ENCODE measurements at regions not wholly inside any gene's neighbourhood (a gene's known extent, or its start where the extent isn't known, plus 50 kb on each side); places are given as distances from the start of the nearest gene placed in this dataset.
A peak's percentile ranks its signal among the peaks of the same experiment; 100 is the strongest.

GRCh38 chr2:149806651-149807050, 219.1 kb upstream of the MMADHC start:
- H4K20me1 ChIP-seq (ENCODE audit: control insufficient read depth, extremely low read depth, insufficient read depth, low read length), result no peaks in the 10 kb centered on the region
- TF ChIP-seq CTCF (conservative IDR thresholded peaks at IDR 0.05 in 1 of 2, IDR thresholded peaks at IDR 0.05 in 1 of 2; ENCODE audit: low read depth in 1 of 2, low read length in 2 of 2) (no peak), EZH2 (IDR thresholded peaks at IDR 0.05; ENCODE audit: low read length, missing control alignments) (no peak)
- no peak overlapping the region for H3K4me2 ChIP-seq (ENCODE audit: extremely low read depth, insufficient read depth, low read length)
- H3K27ac ChIP-seq (ENCODE audit: insufficient read depth, low read length), result no peak overlapping the region
- no peak overlapping the region for H3K9ac ChIP-seq (ENCODE audit: insufficient read depth, low read length)
- H3K9me3 ChIP-seq (ENCODE audit: control insufficient read depth, insufficient read depth, low read depth, low read length), result no peaks in the 10 kb centered on the region
- H2AFZ ChIP-seq (ENCODE audit: low read length), result no peak overlapping the region
- H3K79me2 ChIP-seq (ENCODE audit: control insufficient read depth, insufficient read depth, low read length), result no peaks in the 10 kb centered on the region
- H3K27me3 ChIP-seq (ENCODE audit: control insufficient read depth, insufficient read depth, low read length), result no peaks in the 10 kb centered on the region
- H3K36me3 ChIP-seq (ENCODE audit: control insufficient read depth, insufficient read depth, low read length), result no peaks in the 10 kb centered on the region
- no peak for DNase-seq (ENCODE audit: low read depth in 2 of 2)
- no peaks in the 10 kb centered on the region for H3K4me1 ChIP-seq (ENCODE audit: control insufficient read depth, extremely low read depth, insufficient read depth, low read length)
- H3K4me3 ChIP-seq (replicated peaks in 1 of 4; ENCODE audit: control extremely low read depth in 1 of 4, insufficient read depth in 1 of 4, low read depth in 3 of 4, low read length in 4 of 4), result no peak overlapping the region

- DNase-seq (ENCODE audit: low read depth in 2 of 2), result no peak
- Histone ChIP-seq H3K4me3 (replicated peaks in 1 of 4; ENCODE audit: control extremely low read depth in 1 of 4, insufficient read depth in 1 of 4, low read depth in 3 of 4, low read length in 4 of 4) (no peak overlapping the region), H3K9ac (ENCODE audit: insufficient read depth, low read length) (no peak overlapping the region), H3K36me3 (ENCODE audit: control insufficient read depth, insufficient read depth, low read length) (no peaks in the 10 kb centered on the region), H3K27me3 (ENCODE audit: control insufficient read depth, insufficient read depth, low read length) (no peaks in the 10 kb centered on the region), H3K4me1 (ENCODE audit: control insufficient read depth, extremely low read depth, insufficient read depth, low read length) (no peaks in the 10 kb centered on the region), H3K27ac (ENCODE audit: insufficient read depth, low read length) (no peak overlapping the region), H2AFZ (ENCODE audit: low read length) (peak overlapping the region; percentile 19), H3K9me3 (ENCODE audit: control insufficient read depth, insufficient read depth, low read depth, low read length) (no peaks in the 10 kb centered on the region), H3K4me2 (ENCODE audit: extremely low read depth, insufficient read depth, low read length) (no peak overlapping the region), H3K79me2 (ENCODE audit: control insufficient read depth, insufficient read depth, low read length) (no peaks in the 10 kb centered on the region), H4K20me1 (ENCODE audit: control insufficient read depth, extremely low read depth, insufficient read depth, low read length) (no peaks in the 10 kb centered on the region)
- TF ChIP-seq EZH2 (IDR thresholded peaks at IDR 0.05; ENCODE audit: low read length, missing control alignments) (no peak), CTCF (conservative IDR thresholded peaks at IDR 0.05 in 1 of 2, IDR thresholded peaks at IDR 0.05 in 1 of 2; ENCODE audit: low read depth in 1 of 2, low read length in 2 of 2) (no peak)
These were observed 213.3 kb upstream of the MMADHC start for GRCh38 chr2:149800624-149801542.

DNA sequence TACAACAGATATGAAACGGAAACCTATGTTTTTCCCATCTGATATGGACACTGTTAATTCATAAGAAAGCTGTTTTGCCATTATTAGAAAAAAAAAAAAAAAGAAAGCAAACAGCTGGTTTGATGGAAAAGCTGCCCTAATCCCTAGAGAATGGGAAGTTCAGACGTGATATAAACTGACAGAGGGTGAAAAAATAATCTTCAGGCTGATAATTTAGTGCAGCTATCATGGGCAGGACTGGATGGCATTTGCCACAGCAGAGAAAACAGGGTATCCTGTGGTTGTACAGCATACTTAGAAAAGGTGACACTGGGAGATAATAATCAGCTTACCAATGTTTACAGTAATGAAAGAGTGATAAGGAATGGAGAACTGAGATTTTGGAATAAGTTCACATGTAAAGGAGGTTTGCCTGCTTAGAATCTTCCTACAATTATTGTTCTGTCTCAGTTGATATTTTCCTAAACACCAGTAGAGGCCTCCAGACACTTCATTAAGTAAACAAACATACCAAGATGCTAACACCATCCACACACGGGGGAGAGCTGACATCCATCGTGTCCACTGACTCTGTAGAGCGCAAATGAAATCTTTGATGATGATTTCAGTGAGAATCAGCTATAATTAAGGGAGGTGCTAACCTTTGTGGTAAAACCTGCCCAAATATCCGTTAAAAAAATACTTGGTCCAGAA, 211.6 kb upstream of the MMADHC start:
- Histone ChIP-seq H3K4me1 (ENCODE audit: control insufficient read depth, extremely low read depth, insufficient read depth, low read length) (no peaks in the 10 kb centered on the region), H3K36me3 (ENCODE audit: control insufficient read depth, insufficient read depth, low read length) (no peaks in the 10 kb centered on the region), H2AFZ (ENCODE audit: low read length) (no peak overlapping the region), H3K9me3 (ENCODE audit: control insufficient read depth, insufficient read depth, low read depth, low read length) (no peaks in the 10 kb centered on the region), H3K9ac (ENCODE audit: insufficient read depth, low read length) (no peak overlapping the region), H3K79me2 (ENCODE audit: control insufficient read depth, insufficient read depth, low read length) (no peaks in the 10 kb centered on the region), H4K20me1 (ENCODE audit: control insufficient read depth, extremely low read depth, insufficient read depth, low read length) (no peaks in the 10 kb centered on the region), H3K4me3 (replicated peaks in 1 of 4; ENCODE audit: control extremely low read depth in 1 of 4, insufficient read depth in 1 of 4, low read depth in 3 of 4, low read length in 4 of 4) (no peak overlapping the region), H3K4me2 (ENCODE audit: extremely low read depth, insufficient read depth, low read length) (no peak overlapping the region), H3K27me3 (ENCODE audit: control insufficient read depth, insufficient read depth, low read length) (no peaks in the 10 kb centered on the region), H3K27ac (ENCODE audit: insufficient read depth, low read length) (no peak overlapping the region)
- DNase-seq (ENCODE audit: low read depth in 2 of 2), result peak; percentile 9 to 49
- TF ChIP-seq CTCF (conservative IDR thresholded peaks at IDR 0.05 in 1 of 2, IDR thresholded peaks at IDR 0.05 in 1 of 2; ENCODE audit: low read depth in 1 of 2, low read length in 2 of 2), result peak; percentile 18 to 31
- no peak for TF ChIP-seq EZH2 (IDR thresholded peaks at IDR 0.05; ENCODE audit: low read length, missing control alignments)

All from fibroblast of lung (primary cell).